ENCODE measurements at regions not wholly inside any gene's neighbourhood (a gene's known extent, or its start where the extent isn't known, plus 50 kb on each side); places are given as distances from the start of the nearest gene placed in this dataset.

- no peak overlapping the region for H3K4ac ChIP-seq (replicated peaks; ENCODE audit: insufficient read length, low read depth, low read length)
- ChIA-PET CTCF (ENCODE audit: partially characterized antibody) (interaction anchor here (0.9 to 1.0 kb wide), 2 partner anchors 260 to 446 kb away, joined by 3 read pairs; no protein-coding TSS in a partner anchor), POLR2A (ENCODE audit: partially characterized antibody) (interaction anchor here (0.7 kb wide), 1 partner anchor 32 kb away, joined by 3 read pairs; no protein-coding TSS in a partner anchor)
- FAIRE-seq (no peak), DNase-seq (ENCODE audit: low read depth in 1 of 2, low spot score in 2 of 2) (no peak)
- no peaks in the 10 kb centered on the region for H3K36me3 ChIP-seq (ENCODE audit: control insufficient read depth in 2 of 4, insufficient read depth in 4 of 4, low read length in 3 of 4)
- H4K5ac ChIP-seq (ENCODE audit: insufficient read length, low read depth, low read length) = no peak overlapping the region
- no peaks in the 10 kb centered on the region for H3K23me2 ChIP-seq (ENCODE audit: low read depth, low read length)
- H3K27ac ChIP-seq (ENCODE audit: low read depth, low read length) = no peak overlapping the region
- H3K27me3 ChIP-seq (replicated peaks in 1 of 4; ENCODE audit: control insufficient read depth in 3 of 4, extremely low read depth in 1 of 4, insufficient read depth in 3 of 4, low read length in 3 of 4) = no peaks in the 10 kb centered on the region
- H3K18ac ChIP-seq (ENCODE audit: extremely low read depth, low read length) = no peak overlapping the region
- no peak overlapping the region for H2AK5ac ChIP-seq (ENCODE audit: low read depth, low read length)
- no peak overlapping the region for H3K23ac ChIP-seq (ENCODE audit: insufficient read length)
- H3K9ac ChIP-seq (replicated peaks in 1 of 4; ENCODE audit: extremely low read depth in 1 of 4, low read depth in 3 of 4, low read length in 3 of 4) = no peak overlapping the region
- no peak overlapping the region for H2BK5ac ChIP-seq (ENCODE audit: low read depth, low read length)
- H4K8ac ChIP-seq (ENCODE audit: extremely low read depth, insufficient read depth, low read length) = no peak overlapping the region
- no peak overlapping the region for H2BK15ac ChIP-seq (ENCODE audit: low read length)
- no peak overlapping the region for H3K14ac ChIP-seq (ENCODE audit: insufficient read length)
- no peak overlapping the region for H3K4me2 ChIP-seq (ENCODE audit: insufficient read depth in 1 of 2, low read depth in 2 of 2, low read length in 2 of 2)
- no peak overlapping the region for H3K4me3 ChIP-seq (ENCODE audit: extremely low read depth in 1 of 4, insufficient read depth in 2 of 4, low read depth in 3 of 4, low read length in 4 of 4)
- WGBS, 2 experiments (ENCODE audit: extremely low coverage in 1 of 2, insufficient coverage in 1 of 2, insufficient read length in 1 of 2, insufficient replicate concordance in 2 of 2, low coverage in 1 of 2, low lambda C conversion rate in 2 of 2, missing lambda C conversion rate in 1 of 2) = 100% methylated on average over 2 of the region's 2 CpGs; no CpG with 5 or more reads in 1 of the 2 experiments
- H3K56ac ChIP-seq (replicated peaks; ENCODE audit: insufficient read length, low read depth, low read length) = no peak overlapping the region
- H2AFZ ChIP-seq (ENCODE audit: low read length) = no peak overlapping the region
- H4K91ac ChIP-seq (replicated peaks; ENCODE audit: insufficient read length, low read length) = no peak overlapping the region
- no peak overlapping the region for H2BK20ac ChIP-seq (ENCODE audit: low read length)
- no peaks in the 10 kb centered on the region for H3K9me3 ChIP-seq (ENCODE audit: insufficient read depth in 2 of 2, low read depth in 1 of 2, low read length in 1 of 2)
- no peaks in the 10 kb centered on the region for H3K79me2 ChIP-seq (ENCODE audit: control insufficient read depth in 1 of 2, insufficient read depth in 2 of 2, low read length in 2 of 2)
- no peaks in the 10 kb centered on the region for H4K20me1 ChIP-seq (replicated peaks in 1 of 2; ENCODE audit: control insufficient read depth in 1 of 2, insufficient read depth in 2 of 2, low read length in 2 of 2)
- H2BK120ac ChIP-seq (replicated peaks; ENCODE audit: low read depth, low read length) = no peak overlapping the region
- no peaks in the 10 kb centered on the region for H3K4me1 ChIP-seq (replicated peaks in 1 of 4; ENCODE audit: control insufficient read depth in 3 of 4, insufficient read depth in 4 of 4, low read length in 3 of 4)
- H2BK12ac ChIP-seq (ENCODE audit: low read depth, low read length) = no peak overlapping the region
- H3K79me1 ChIP-seq (ENCODE audit: low read depth, low read length) = no peaks in the 10 kb centered on the region
- TF ChIP-seq JUN (IDR thresholded peaks at IDR 0.05; ENCODE audit: low read depth, low read length) = no peak
- TF ChIP-seq EP300 (IDR thresholded peaks at IDR 0.05; ENCODE audit: borderline replicate concordance in 1 of 2, low read depth in 2 of 2, low read length in 2 of 2) = no peak
- no peak for TF ChIP-seq POU5F1 (IDR thresholded peaks at IDR 0.05; ENCODE audit: low read depth, low read length)
- no peak for TF ChIP-seq USF2 (IDR thresholded peaks at IDR 0.05; ENCODE audit: low read length)
- no peak for TF ChIP-seq TAF7 (optimal IDR thresholded peaks at IDR 0.05; ENCODE audit: borderline replicate concordance, low read depth, low read length)
- no peak for TF ChIP-seq CHD2 (IDR thresholded peaks at IDR 0.05; ENCODE audit: low read length)
- no peak for TF ChIP-seq EZH2 (IDR thresholded peaks at IDR 0.05; ENCODE audit: low read depth, low read length, severe bottlenecking)
- TF ChIP-seq ZNF274 (IDR thresholded peaks at IDR 0.05; ENCODE audit: borderline replicate concordance, extremely low read depth, low read length) = no peak
- TF ChIP-seq POLR2A (IDR thresholded peaks at IDR 0.05; ENCODE audit: control extremely low read depth in 1 of 2, low read depth in 2 of 2, low read length in 2 of 2) = no peak
- TF ChIP-seq FOSL1 (IDR thresholded peaks at IDR 0.05; ENCODE audit: insufficient read depth, low read depth, low read length) = no peak
- TF ChIP-seq HDAC6 (IDR thresholded peaks at IDR 0.05; ENCODE audit: low read depth, low read length) = no peak
- TF ChIP-seq BRCA1 (IDR thresholded peaks at IDR 0.05; ENCODE audit: low read depth, low read length) = no peak
- TF ChIP-seq TBP (IDR thresholded peaks at IDR 0.05; ENCODE audit: low read depth, low read length) = no peak
- no peak for TF ChIP-seq ATF3 (IDR thresholded peaks at IDR 0.05; ENCODE audit: insufficient read depth, low read depth, low read length)
Measured at GRCh38 chr5:7207979-7208378, 188.0 kb upstream of the ADCY2 start.

Measured in H1 (cell line).